ENCODE measurements at regions not wholly inside any gene's neighbourhood (a gene's known extent, or its start where the extent isn't known, plus 50 kb on each side); places are given as distances from the start of the nearest gene placed in this dataset.

DNA sequence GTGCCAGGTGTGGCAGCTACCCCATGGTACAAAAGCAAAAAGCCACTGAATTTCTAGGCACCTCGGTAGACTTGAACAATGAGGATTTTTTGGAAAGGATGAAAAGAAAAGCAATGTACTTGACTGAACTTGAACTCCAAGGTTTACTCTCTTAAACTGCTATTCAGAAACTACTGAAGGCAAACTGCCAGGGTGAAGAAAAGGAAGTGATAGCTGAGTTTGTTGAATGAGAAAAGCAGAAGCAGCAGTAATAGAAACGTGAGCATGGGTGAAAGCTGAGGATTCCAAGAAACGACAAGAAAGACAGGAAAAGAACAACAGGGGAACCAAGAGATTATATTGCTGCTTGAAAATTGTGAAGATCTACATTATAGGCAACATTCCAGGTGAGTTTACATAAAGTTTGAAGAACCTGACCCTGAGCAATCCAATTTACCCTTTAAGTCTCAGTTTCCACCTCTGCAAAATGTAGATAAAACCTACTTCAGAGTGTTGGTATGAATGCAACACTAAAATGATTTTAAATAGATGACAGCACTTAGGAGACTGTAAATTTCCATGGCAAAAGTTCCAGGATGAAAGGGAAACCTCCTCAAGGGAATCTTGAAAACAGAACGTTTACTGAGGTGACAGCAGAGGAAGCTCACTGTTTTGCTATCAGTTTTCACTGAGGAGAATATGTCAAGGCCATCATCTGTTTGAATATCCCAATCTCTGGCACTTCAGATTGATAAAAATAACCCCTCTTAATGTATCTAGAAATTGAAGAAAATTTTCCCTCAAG, 245.8 kb downstream of the SPATA31D1 start:
- no peak for DNase-seq

DNA sequence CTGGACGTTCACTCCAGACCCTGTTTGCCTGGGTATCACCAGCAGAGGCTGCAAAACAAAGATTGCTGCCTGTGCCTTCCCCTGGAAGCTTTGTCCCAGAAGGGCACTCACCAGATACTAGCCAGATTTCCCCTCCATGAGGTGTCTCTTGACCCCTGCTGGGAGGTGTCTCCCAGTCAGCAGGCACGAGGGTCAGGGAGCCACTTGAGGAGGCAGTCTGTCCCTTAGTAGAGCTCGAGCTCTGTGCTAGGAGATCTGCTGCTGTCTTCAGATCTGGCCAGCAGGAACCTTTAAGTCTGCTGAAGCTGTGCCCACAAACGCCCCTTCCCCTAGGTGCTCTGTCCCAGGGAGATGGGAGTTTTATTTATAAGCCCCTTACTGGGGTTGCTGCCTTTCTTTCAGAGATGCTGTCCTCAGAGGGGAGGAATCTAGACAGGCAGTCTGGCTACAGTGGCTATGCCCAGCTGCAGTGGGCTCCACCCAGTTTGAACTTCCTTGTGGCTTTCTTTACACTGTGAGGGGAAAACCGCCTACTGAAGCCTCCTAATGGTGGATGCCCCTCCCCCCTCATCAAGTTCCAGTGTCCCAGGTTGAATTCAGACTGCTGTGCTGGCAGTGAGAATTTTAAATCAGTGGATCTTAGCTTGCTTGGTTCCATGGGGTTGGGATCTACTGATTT, 253.9 kb downstream of the SPATA31D1 start:
- no peak for DNase-seq

DNA sequence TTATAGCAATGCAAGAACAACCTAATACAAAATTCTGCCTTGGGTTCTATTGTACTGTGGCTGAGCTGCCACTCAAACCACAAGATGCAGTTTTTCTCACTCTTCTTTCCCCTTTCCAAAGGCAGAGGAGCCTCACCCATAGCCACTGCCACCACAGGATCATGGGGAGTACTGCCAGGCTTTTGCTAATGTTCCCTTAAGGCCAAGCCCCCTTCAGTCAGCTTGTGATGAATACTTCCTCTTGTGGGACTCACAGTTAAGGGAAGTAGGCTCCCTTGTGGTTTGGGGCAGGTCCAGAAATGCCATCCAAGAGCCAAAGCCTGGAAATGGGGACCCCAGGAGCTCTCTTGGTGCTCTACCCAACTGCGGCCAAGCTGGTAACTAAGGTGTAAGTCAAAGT, 258.7 kb downstream of the SPATA31D1 start:
- DNase-seq: no peak

DNA sequence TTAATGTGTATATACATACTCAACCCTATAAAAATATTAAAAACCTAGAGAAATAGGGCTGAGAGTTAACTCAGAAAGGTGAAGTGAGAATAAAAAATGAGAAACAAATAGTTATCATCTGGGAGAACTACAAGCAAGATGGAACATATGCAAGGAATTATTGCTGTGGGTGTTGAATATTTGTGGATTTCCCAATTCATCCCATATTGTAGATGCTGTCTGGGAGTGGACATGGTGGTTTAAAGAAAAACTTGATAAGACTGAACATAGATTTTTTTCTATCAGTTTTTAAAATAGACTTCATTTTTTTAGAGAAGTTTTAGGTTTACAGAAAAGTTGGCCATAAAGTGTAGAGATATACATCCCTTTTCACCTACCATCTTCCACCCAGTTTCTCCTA, 263.5 kb downstream of the SPATA31D1 start:
- no peak for DNase-seq

DNA sequence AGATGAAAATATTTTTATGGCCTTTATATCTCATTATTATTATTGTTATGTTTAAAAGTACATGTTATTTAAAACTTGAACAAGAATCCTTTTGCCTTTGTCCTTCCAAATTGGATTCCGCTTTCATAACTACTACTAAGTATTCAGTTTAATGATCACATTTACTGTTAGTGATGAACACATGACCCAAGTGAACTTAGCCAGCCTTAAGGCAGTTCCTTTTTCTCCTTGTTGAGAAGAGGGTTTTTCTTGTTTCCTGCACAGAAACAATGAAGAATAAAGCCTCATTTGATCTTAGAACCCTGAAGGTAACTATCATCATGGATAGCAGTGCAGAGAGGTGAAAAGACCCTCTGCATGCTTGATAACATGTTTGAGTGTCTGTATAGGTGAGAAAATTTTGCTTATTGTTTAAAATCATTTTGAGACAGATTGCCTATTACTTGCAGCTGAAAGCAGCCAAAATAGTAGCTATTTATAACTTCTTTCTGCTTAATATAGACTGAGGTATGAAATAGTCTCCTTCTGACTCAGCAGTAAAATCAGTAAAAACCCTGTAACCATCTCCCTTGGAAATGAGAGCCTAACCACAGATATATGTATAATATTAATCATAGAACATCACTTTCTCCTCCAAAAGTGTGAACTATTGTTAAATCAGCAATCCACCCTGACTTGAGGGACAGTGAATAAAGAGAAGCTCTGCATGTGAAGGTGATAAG, 266.2 kb downstream of the SPATA31D1 start:
- DNase-seq: no peak

DNA sequence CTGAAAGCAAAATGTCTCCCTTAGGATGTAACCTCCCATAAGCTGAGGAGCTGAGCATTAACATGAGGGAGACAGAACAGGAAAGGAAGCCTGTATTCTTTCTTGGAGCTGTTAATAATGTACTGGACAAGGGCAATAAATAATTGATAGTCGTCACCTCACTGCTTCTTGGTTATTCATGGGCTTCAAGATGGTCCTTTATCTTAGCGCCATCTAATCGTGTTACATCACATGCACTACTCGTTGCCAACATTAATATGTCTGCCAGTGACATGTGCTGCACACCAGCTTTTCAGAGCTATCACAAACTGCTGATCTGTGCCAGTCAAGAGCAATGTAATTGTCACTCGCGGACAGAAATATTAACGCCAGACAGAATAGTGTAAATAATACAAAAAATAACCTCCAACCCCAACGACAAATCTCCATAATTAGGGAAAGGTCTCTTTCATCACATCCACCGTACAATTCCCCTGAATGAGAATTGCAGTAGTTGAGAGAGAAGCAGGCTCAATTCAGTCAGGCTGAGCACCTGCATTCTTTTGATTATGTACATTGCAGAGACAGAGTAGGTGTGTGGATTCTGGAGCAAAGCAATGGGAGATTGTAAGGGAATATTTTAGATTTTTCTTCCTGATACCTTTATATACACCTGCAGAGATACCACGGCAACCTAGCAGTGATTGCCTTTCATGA, 267.1 kb downstream of the SPATA31D1 start:
- DNase-seq: no peak

DNA sequence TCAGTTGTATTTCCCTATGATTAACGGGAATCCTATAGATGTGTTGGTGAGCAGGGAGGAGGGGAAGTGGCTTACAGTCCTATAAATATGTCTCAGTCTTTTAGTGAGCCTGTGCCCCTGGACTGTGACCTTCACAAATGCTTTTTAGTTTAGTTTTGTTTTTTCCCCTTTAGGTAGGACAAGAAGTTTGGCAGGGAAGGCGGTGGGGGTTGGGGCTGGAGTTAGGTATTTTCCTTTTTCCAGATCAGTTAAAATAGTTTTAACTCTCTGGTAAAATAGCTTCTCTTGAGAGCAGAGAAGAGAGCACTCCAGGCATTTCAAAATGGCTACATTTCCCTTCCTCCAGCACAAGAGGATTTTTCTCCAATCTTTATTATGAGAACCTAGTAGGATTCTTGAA, 272.1 kb downstream of the SPATA31D1 start:
- DNase-seq: no peak

DNA sequence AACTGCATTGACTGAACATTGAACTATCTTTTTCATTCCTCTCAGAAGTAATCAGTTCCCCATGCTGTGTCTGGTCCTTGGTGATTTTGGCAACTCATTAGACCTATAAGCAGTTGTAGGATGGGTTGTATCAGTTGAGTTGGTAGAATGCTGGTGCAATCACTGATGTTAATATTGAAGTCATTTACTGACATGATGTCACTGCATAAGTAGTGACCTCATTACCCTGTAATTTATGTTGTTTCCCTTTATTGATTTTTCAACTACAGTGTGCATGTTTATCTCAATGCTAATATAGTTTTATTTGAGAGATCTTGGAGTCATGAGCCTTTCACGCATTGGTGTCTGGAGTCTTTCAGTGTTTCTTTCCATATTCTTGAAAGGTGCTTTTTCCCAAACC, 275.0 kb downstream of the SPATA31D1 start:
- DNase-seq: no peak

DNA sequence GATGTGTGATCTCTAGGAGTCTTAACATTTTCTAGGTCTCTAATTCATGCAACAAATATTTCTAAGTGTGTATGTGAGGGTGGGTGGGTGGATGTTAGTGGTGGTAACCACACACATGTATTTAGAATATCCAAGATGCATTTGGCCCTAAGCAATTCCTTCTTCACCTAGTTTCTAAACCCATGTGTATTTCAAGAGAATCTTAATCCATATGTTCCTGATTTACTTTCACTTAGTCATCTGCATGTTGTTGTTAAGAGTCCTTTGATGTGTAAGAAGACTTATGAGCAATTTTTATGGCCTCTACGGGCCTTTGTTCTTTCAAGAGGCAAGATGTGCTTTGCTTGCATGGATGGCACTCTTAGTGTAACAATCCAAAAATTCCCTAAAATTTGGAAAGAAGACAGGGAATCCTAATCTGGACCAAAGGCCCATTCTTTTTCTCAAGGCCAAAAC, 282.6 kb downstream of the SPATA31D1 start:
- DNase-seq: no peak

DNA sequence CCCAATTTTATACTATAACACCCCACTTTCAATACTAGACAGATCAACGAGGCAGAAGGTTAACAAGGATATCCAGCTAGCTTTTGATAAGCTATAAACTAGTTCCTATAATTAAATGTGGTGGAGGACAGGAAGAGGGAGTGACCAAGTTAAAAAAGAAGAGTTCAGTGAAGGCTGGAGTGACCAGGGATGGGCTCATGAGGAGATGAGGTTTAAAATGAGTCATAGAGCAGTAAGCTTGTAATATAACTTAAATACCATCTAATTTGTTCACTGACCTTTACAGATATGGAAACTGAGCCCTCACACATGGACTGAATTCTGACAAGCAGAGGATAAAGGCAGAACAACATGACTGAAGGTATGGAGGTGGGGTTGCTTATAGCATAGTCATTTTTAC, 284.5 kb downstream of the SPATA31D1 start:
- no peak for DNase-seq

DNA sequence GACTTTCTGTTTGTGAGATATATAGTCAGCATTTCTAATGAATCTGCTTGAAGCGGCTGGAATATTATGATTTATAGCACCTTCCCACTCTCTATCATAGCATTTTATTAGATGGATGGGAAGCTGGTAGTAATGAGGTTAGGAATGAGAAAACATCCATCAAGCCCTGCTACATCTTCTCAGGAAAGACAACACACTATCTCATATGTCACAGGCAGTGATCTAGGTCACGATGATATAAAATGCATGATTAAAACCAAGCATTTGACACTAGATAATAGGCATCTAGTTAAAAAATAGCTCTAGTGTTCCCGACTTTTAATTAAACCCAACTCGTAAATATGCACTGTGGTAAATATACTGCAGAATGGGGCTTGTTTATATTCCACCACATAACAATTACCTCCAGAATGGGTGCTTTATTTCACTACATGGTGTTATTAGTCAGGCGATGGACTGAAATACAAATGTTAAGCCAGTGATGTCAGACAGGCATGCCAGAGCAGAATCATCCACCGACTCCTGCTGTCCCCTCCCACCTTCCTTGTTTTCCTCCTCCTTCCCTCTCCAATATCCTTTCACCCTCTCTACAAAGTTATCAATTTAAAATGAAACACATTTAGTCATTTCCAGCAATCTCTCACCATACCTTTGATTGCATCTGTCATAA, 286.8 kb downstream of the SPATA31D1 start:
- no peak for DNase-seq

DNA sequence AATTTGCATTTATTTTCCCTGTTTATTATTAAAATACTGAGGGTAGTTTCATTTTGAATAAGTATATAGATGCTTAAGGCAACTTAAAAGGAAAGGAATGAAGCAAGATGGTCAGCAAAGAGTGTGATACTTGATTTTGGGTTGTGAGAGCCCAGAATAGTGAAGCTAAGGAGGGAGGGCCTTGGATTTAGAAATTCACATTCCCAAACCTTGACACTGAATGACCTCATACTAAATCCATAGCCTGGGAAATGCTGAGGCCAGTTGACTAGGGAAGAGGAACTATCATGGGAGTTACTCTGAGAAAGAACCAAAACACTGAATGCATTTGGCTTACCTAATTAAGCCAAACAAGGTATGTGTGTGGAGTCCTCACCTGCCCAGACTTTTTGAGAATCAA, 292.5 kb downstream of the SPATA31D1 start:
- DNase-seq: no peak

DNA sequence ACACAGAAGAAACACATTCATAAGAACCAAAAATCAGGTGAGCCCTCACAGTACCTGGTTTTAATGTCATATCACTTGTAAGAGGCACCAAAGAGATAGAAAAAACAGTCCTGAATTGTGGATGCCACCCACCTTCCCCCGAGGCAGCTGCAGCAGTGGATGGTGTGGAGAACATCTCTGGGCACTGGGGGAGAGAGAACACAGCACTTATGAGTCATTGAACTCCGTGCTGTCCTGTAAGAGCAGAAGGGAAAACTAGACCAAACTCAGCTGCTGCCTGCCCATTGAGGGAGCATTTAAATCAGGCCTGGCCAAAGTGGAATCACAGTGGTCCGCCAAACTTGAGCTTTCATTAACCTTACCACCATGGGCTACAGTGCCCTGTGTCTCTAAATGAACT, 296.2 kb downstream of the SPATA31D1 start:
- no peak for DNase-seq

DNA sequence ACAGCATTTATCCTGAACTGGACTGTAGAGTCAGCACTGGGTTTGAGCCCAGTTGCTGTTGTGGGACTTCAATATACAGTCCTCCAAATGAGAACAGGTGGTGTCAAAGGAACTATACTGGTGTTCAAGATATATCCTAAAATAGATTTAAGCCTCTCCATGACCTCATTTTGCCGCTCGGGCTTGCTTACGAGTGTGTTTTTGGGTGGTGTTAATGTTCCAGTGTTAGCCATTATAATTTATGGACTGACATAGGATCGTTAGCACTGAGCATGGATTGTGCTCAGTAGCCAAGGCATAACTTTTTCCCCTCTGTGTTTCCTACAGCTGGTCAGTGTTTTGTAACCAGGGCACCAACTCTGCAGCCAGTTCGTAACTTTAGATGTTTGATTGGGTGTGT, 306.6 kb downstream of the SPATA31D1 start:
- no peak for DNase-seq

DNA sequence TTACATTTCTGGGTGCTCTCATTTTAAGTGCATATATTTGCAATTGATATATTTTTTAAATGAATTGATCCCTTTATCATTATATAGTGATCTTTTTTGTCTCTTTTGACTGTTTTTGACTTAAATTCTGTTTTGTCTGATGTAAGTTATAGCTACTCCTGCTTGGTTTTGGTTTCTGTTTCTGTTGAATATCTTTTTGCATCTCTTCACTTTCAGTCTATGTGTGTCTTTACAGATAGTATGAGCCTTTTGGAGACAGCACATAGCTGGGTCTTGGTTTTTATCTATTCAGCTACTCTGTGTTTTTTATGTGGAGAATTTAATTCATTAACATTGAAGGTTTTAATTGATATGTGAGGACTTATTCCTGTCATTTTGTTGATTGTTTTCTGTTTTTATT, 311.3 kb downstream of the SPATA31D1 start:
- no peak for DNase-seq

DNA sequence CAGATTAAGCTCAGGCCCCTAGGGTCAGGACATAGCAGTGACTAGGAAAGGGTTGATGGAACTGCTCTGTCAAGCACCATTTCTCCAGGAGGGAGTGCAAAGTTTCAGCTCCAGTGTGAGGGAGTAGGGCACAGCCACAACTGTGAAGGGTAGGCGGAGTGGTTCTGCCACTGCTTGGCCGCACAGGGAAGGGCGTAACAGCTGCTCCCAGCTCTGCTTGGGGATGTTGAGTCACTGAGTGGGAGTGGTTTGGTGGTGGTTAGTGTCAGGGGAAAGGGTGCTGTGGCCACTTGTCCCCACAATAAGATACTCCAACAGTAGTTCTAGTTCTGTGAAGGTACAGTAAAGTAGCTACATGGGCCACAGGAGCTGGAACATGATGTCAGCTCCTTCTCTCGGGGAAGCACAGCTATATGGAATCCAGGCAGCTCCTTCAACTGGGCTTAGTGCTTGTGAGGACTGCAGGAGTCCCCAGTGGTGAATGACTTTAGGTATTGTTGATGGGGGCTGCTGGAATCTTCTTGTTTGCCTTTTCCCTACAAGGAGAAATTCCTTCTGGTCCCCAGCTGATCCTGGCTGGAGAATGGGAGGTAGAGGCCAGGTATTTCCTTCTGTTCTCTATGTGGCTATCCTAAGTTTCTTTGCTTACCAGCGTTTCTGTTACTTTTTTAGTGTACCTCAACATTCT, 314.5 kb downstream of the SPATA31D1 start:
- DNase-seq: no peak

DNA sequence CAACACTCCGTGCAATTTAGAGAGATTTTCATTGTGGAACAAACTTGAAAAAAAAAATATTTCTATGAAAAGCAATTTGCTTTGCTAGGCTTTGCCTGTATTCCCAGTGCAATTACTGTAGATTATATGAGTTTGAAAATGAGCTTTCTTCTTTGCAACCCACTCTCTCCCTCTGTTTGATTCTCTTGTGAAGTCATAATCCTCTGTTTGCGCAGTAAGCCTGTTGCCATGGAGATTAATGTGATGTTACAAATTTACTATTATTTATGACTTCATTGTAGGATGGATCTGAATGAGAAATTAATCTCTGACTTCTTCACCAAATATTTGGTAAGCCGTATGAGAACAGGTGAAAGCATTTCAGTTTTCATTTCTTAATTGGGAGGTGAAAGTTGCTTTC, 320.3 kb downstream of the SPATA31D1 start:
- DNase-seq: no peak

DNA sequence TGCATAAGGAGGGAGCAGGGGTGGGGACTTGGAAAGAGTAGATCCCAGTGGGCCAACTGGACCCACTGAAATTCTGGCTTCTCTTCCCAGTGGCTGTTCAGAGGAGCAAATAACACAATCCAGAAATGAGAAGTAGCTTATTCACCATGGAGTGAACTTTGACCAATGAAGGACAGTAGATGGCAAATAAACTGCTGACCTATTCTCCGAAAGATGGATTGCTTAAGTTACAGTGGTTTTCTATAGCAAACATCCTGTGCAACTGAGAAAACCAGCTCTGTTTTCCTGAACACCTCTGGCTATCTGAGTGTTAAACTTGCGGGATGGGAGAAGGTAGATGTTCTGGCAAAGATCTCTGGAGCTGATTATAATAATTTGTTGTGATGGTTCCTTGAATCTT, 325.1 kb downstream of the SPATA31D1 start:
- no peak for DNase-seq

DNA sequence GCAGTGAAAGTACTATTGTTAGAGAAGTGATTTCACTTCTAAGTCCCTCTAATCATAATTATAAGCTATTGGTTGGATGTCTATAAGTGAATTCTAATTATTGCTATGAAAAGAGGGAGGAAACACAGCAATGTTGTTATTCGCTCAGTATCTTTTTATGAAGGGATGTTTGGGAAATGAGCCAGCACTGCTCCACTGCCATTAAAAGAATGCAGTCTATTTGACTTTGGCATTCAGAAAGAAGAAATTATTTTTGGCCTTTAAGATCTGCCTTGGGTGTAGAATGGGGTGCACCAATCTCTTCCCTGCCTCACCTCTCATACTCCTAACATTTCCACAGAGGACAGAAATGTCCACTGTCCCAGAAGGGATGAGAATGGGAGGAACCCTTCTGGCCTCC, 332.0 kb downstream of the SPATA31D1 start:
- no peak for DNase-seq

DNA sequence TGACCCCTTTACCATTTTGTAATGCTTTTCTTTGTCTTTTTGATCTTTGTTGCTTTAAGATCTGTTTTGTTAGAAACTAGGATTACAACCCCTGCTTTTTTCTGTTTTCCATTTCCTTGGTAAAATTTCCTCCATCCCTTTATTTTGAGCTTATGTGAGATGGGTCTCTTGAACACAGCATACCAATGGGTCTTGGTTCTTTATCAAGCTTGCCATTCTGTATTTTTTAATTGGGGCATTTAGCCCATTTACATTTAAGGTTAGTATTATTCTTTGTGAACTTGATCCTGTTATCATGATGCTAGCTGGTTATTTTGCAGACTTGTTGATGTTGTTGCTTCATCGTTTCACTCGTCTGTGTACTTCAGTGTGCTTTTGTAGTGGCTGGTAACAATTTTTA, 337.3 kb downstream of the SPATA31D1 start:
- no peak for DNase-seq

DNA sequence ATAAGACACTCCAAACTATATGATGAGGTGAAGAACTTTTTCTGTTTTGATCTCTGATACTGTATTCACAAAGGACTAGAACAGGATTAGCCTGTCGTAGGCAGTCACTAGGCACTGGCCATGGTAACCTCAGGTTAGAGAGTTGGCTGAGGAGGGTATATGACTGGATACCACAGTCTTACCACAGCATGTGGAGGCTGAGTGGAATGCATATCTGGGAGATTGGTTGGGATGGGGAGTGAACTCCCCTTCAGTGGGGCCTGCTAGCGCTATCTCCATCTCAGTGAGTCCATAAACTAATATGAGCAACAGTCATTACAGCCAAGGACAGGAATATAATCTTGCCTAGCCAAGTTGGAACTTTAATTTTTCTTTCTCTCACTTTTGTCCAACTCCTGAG, 339.1 kb downstream of the SPATA31D1 start:
- no peak for DNase-seq

DNA sequence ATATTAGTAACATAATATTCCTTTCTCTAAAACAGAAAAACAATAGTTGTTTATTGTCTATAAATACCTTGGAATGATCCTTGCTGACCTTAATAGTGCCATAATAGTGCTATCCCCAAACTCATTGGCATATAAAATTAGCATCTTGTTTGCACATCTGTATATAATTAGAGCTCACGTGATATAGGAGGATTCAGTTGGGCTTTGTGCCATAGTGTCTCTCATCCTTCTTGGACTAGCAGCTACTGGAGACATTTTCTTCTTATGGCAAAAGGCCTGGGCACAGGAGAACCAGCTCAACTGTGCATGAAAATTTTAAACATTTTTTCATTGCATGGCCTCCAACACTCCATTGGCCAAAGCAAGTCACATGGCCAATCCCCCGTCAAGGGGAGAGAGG, 342.5 kb downstream of the SPATA31D1 start:
- no peak for DNase-seq
